ENCODE measurements at regions not wholly inside any gene's neighbourhood (a gene's known extent, or its start where the extent isn't known, plus 50 kb on each side); places are given as distances from the start of the nearest gene placed in this dataset.
"Not testable (repeated sequence)": the region's sequence is repeated elsewhere in the genome, so short reads cannot be mapped to it uniquely, and the experiment has no call there.

- no peak for DNase-seq (ENCODE audit: low read depth in 2 of 2)
These were observed 392.9 kb upstream of the SALL1 start for GRCh38 chr16:51543971-51544370.

GRCh38 chr16:51542981-51543815 lies 392.1 kb upstream of the SALL1 start:
- DNase-seq (ENCODE audit: low read depth in 2 of 2), result no peak

- DNase-seq (ENCODE audit: low read depth in 2 of 2), result no peak
These were observed 389.2 kb upstream of the SALL1 start for GRCh38 chr16:51540259-51540658.

GRCh38 chr16:51538707-51539498 lies 387.8 kb upstream of the SALL1 start:
- DNase-seq (ENCODE audit: low read depth in 2 of 2), result no peak

GRCh38 chr16:51535591-51535990 lies 384.5 kb upstream of the SALL1 start:
- DNase-seq (ENCODE audit: low read depth in 2 of 2), result no peak

- no peak for DNase-seq (ENCODE audit: low read depth in 2 of 2)
These were observed 381.5 kb upstream of the SALL1 start for GRCh38 chr16:51532551-51532950.

- DNase-seq (ENCODE audit: low read depth in 2 of 2), result no peak
These were observed 380.2 kb upstream of the SALL1 start for GRCh38 chr16:51531271-51531670.

GRCh38 chr16:51527349-51527748 lies 376.3 kb upstream of the SALL1 start:
- no peak for DNase-seq (ENCODE audit: low read depth in 2 of 2)

- no peak for DNase-seq (ENCODE audit: low read depth in 2 of 2)
These were observed 375.6 kb upstream of the SALL1 start for GRCh38 chr16:51526621-51527020.

GRCh38 chr16:51524555-51525373 lies 373.7 kb upstream of the SALL1 start:
- no peak for DNase-seq (ENCODE audit: low read depth in 2 of 2)

GRCh38 chr16:51524070-51524469 lies 373.0 kb upstream of the SALL1 start:
- no peak for DNase-seq (ENCODE audit: low read depth in 2 of 2)

GRCh38 chr16:51523400-51523799 lies 372.3 kb upstream of the SALL1 start:
- no peak for DNase-seq (ENCODE audit: low read depth in 2 of 2)

GRCh38 chr16:51522902-51523301 lies 371.8 kb upstream of the SALL1 start:
- no peak for DNase-seq (ENCODE audit: low read depth in 2 of 2)

- DNase-seq (ENCODE audit: low read depth in 2 of 2), result not testable (repeated sequence)
These were observed 365.9 kb upstream of the SALL1 start for GRCh38 chr16:51516960-51517359.

GRCh38 chr16:51510416-51510815 lies 359.3 kb upstream of the SALL1 start:
- DNase-seq (ENCODE audit: low read depth in 2 of 2), result no peak

GRCh38 chr16:51509336-51509735 lies 358.3 kb upstream of the SALL1 start:
- DNase-seq (ENCODE audit: low read depth in 2 of 2), result no peak

GRCh38 chr16:51508490-51509212 lies 357.6 kb upstream of the SALL1 start:
- DNase-seq (ENCODE audit: low read depth in 2 of 2), result no peak

GRCh38 chr16:51507286-51507685 lies 356.2 kb upstream of the SALL1 start:
- no peak for DNase-seq (ENCODE audit: low read depth in 2 of 2)

GRCh38 chr16:51500306-51500705 lies 349.2 kb upstream of the SALL1 start:
- no peak for DNase-seq (ENCODE audit: low read depth in 2 of 2)

- no peak for DNase-seq (ENCODE audit: low read depth in 2 of 2)
These were observed 346.6 kb upstream of the SALL1 start for GRCh38 chr16:51497541-51498211.

- no peak for DNase-seq (ENCODE audit: low read depth in 2 of 2)
These were observed 339.8 kb upstream of the SALL1 start for GRCh38 chr16:51490866-51491265.
